MM.1S (cell line): ENCODE measurements at regions not wholly inside any gene's neighbourhood (a gene's known extent, or its start where the extent isn't known, plus 50 kb on each side); places are given as distances from the start of the nearest gene placed in this dataset.

Experiments used
- DNase-seq: peaks from one replicate; pipeline ENCODE4 v3.0.0-alpha.2; 2015
- H2AFZ ChIP-seq: fragments of 300-600 bp; sonication (generic); 2 replicates; pipeline ENCODE4 v1.6.0; 2016; ENCODE audit warnings: antibody characterized with exemption, low read length
- H3F3A ChIP-seq: fragments of 300-600 bp; sonication (generic); 2 replicates; pipeline ENCODE4 v1.6.1; 2016; ENCODE audit warnings: mild to moderate bottlenecking, antibody characterized with exemption, low read length, moderate library complexity, mixed read lengths; ENCODE audit not compliant: insufficient read depth
- H3K27ac ChIP-seq: fragments of 300-600 bp; sonication (generic); 2 replicates; pipeline ENCODE4 v1.5.1; 2016; ENCODE audit warnings: mild to moderate bottlenecking, low read length
- H3K27me3 ChIP-seq: fragments of 300-600 bp; sonication (generic); replicated peaks from 2 replicates; pipeline ENCODE4 v1.6.0; 2016; ENCODE audit warnings: low read length; ENCODE audit not compliant: insufficient read depth
- H3K36me3 ChIP-seq: fragments of 300-600 bp; sonication (generic); replicated peaks from 2 replicates; pipeline ENCODE4 v1.6.1; 2016; ENCODE audit warnings: mild to moderate bottlenecking, low read length, mixed read lengths; ENCODE audit not compliant: insufficient read depth
- H3K4me1 ChIP-seq: fragments of 300-600 bp; sonication (generic); 2 replicates; pipeline ENCODE4 v1.6.1; 2016; ENCODE audit warnings: low read length, mixed read lengths
- H3K4me2 ChIP-seq: fragments of 300-600 bp; sonication (generic); 2 replicates; pipeline ENCODE4 v1.6.0; 2016; ENCODE audit warnings: low read depth, low read length
- H3K4me3 ChIP-seq: fragments of 300-600 bp; sonication (generic); 2 replicates; pipeline ENCODE4 v1.5.1; 2016; ENCODE audit warnings: low read length, mixed read lengths
- H3K79me2 ChIP-seq: fragments of 300-600 bp; sonication (generic); 2 replicates; pipeline ENCODE4 v1.6.1; 2016; ENCODE audit warnings: mixed run types, low read length, mixed read lengths
- H3K9ac ChIP-seq: fragments of 300-600 bp; sonication (generic); 2 replicates; pipeline ENCODE4 v1.6.1; 2016; ENCODE audit warnings: low read length, mixed read lengths
- H3K9me2 ChIP-seq: fragments of 300-600 bp; sonication (generic); replicated peaks from 2 replicates; pipeline ENCODE4 v1.6.1; 2016; ENCODE audit warnings: mild to moderate bottlenecking, low read length, mixed read lengths; ENCODE audit not compliant: insufficient read depth
- H3K9me3 ChIP-seq: fragments of 300-600 bp; sonication (generic); replicated peaks from 2 replicates; pipeline ENCODE4 v1.6.1; 2016; ENCODE audit warnings: mild to moderate bottlenecking, low read length, mixed read lengths; ENCODE audit not compliant: insufficient read depth
- H4K20me1 ChIP-seq: fragments of 300-600 bp; sonication (generic); 2 replicates; pipeline ENCODE4 v1.6.1; 2016; ENCODE audit warnings: mild to moderate bottlenecking, low read length, moderate library complexity, mixed read lengths; ENCODE audit not compliant: insufficient read depth
- CTCF ChIP-seq: fragments of 300-600 bp; sonication (generic); IDR thresholded peaks from 2 replicates; pipeline ENCODE4 v1.5.1; 2016; ENCODE audit warnings: antibody characterized with exemption, low read length, mixed read lengths
- EZH2 ChIP-seq: fragments of 300-600 bp; sonication (generic); optimal IDR thresholded peaks from 2 replicates; pipeline ENCODE3; 2017; ENCODE audit warnings: low read depth, mild to moderate bottlenecking, antibody characterized with exemption, low read length, mixed read lengths
- EZH2phosphoT487 ChIP-seq: fragments of 300-600 bp; sonication (generic); IDR thresholded peaks from 2 replicates; pipeline ENCODE4 v1.6.1; 2018; ENCODE audit warnings: antibody characterized with exemption, low read length

DNA sequence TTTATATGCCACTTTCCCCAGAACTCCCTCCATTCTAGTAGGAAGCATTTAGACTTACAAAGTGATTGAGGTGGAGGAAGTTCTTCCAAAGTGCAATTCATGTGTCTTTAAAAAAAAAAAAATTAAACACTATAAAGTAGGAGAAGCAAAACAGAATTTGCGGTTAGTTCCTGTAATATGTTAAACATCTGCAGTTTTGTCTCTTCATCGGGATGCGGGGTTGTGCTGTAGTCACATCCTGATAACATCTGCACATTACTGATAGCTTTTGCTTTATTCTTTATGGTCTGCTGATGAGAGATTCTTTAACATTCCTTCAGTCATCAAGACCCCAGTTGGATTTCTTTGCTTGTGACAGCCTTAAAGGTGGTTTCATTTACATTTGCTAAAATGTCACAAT, 694.3 kb downstream of the NR2F1-AS1 start:
- TF ChIP-seq CTCF = no peak
- TF ChIP-seq EZH2 = no peak
- TF ChIP-seq EZH2phosphoT487 = no peak
- peak; percentile 31 for DNase-seq
- H4K20me1 ChIP-seq = no peaks in the 10 kb centered on the region
- peak overlapping the region; percentile 23; the same call in 1 of the 2 replicates for H3K4me3 ChIP-seq
- H3K9me2 ChIP-seq = no peaks in the 10 kb centered on the region
- no peaks in the 10 kb centered on the region for H3K9me3 ChIP-seq
- peaks cover 19% of the 10 kb centered on the region for H3K4me1 ChIP-seq
- no peaks in the 10 kb centered on the region for H3K27me3 ChIP-seq
- peak overlapping the region; percentile 34 for H2AFZ ChIP-seq
- H3K36me3 ChIP-seq = no peaks in the 10 kb centered on the region
- H3K27ac ChIP-seq = no peak overlapping the region
- H3K79me2 ChIP-seq = no peaks in the 10 kb centered on the region
- H3K4me2 ChIP-seq = peak overlapping the region; percentile 36; the same call in 1 of the 2 replicates
- H3F3A ChIP-seq = no peaks in the 10 kb centered on the region
- no peak overlapping the region for H3K9ac ChIP-seq

- no peak overlapping the region for H3K27ac ChIP-seq
- H3K4me1 ChIP-seq = peaks cover 19% of the 10 kb centered on the region
- H2AFZ ChIP-seq = no peak overlapping the region
- TF ChIP-seq CTCF (peak; percentile 72), EZH2 (no peak), EZH2phosphoT487 (no peak)
- H4K20me1 ChIP-seq = no peaks in the 10 kb centered on the region
- no peaks in the 10 kb centered on the region for H3K9me3 ChIP-seq
- no peaks in the 10 kb centered on the region for H3K9me2 ChIP-seq
- no peaks in the 10 kb centered on the region for H3K36me3 ChIP-seq
- no peaks in the 10 kb centered on the region for H3K79me2 ChIP-seq
- no peaks in the 10 kb centered on the region for H3K27me3 ChIP-seq
- no peak overlapping the region for H3K9ac ChIP-seq
- peak overlapping the region; percentile 36; the same call in 1 of the 2 replicates for H3K4me2 ChIP-seq
- peak; percentile 60 for DNase-seq
- H3F3A ChIP-seq = no peaks in the 10 kb centered on the region
- H3K4me3 ChIP-seq = 0 out of 2 replicates have a peak overlapping the region, but pooled peaks have one; percentile 23
Observed at GRCh38 chr5:92885950-92886349, 695.1 kb downstream of the NR2F1-AS1 start.

- Histone ChIP-seq H3K4me3 (no peak overlapping the region), H3K9me2 (no peaks in the 10 kb centered on the region), H3K9ac (no peak overlapping the region), H4K20me1 (no peaks in the 10 kb centered on the region), H3K27ac (no peak overlapping the region), H2AFZ (no peak overlapping the region), H3K4me1 (peaks cover 16% of the 10 kb centered on the region), H3K27me3 (no peaks in the 10 kb centered on the region), H3K79me2 (no peaks in the 10 kb centered on the region), H3K4me2 (no peak overlapping the region), H3K9me3 (no peaks in the 10 kb centered on the region), H3K36me3 (no peaks in the 10 kb centered on the region), H3F3A (no peaks in the 10 kb centered on the region)
- TF ChIP-seq EZH2phosphoT487 (no peak), EZH2 (no peak), CTCF (no peak)
- DNase-seq = no peak
Observed at GRCh38 chr5:92884469-92884868, 696.5 kb downstream of the NR2F1-AS1 start.
